ENCODE measurements at regions not wholly inside any gene's neighbourhood (a gene's known extent, or its start where the extent isn't known, plus 50 kb on each side); places are given as distances from the start of the nearest gene placed in this dataset.

DNA sequence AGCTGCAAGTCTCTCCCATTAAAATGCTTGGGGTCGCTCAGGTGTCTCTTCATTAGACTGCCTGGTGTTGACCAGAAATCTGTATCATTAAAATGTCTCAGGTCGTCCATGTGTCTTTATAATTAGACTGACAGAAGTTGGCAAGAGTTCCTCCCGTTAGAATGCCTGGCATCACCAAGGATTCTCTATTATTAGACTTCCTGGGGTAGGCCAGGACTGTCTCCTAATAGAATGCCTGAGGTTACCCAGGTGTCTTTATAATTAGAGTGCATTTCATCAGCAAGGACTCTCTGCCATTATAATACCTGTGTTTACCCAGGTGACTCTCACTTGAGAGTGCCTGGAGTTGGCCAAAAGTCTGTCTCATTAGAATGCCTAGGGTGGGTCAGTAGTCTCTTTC is 1537.2 kb downstream of the UQCRFS1 start:
- Mint-ChIP-seq H3K4me1 (no peaks in the 10 kb centered on the region), H3K27me3 (no peaks in the 10 kb centered on the region), H3K9me3 (peaks cover 14% of the 10 kb centered on the region), H3K4me3 (no peak overlapping the region), H3K27ac (no peak overlapping the region), H3K36me3 (ENCODE audit: low read depth) (no peaks in the 10 kb centered on the region)
- ATAC-seq (ENCODE audit: low read depth) (no peak), DNase-seq (no peak)
- intact Hi-C loops (cut with micrococcal nuclease): no loop called here
- CTCF ChIA-PET: no interaction called here
- TF ChIP-seq, protein P1, sequence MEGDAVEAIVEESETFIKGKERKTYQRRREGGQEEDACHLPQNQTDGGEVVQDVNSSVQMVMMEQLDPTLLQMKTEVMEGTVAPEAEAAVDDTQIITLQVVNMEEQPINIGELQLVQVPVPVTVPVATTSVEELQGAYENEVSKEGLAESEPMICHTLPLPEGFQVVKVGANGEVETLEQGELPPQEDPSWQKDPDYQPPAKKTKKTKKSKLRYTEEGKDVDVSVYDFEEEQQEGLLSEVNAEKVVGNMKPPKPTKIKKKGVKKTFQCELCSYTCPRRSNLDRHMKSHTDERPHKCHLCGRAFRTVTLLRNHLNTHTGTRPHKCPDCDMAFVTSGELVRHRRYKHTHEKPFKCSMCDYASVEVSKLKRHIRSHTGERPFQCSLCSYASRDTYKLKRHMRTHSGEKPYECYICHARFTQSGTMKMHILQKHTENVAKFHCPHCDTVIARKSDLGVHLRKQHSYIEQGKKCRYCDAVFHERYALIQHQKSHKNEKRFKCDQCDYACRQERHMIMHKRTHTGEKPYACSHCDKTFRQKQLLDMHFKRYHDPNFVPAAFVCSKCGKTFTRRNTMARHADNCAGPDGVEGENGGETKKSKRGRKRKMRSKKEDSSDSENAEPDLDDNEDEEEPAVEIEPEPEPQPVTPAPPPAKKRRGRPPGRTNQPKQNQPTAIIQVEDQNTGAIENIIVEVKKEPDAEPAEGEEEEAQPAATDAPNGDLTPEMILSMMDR (IDR thresholded peaks at IDR 0.05): no peak
- POLR2A ChIA-PET: no interaction called here

DNA sequence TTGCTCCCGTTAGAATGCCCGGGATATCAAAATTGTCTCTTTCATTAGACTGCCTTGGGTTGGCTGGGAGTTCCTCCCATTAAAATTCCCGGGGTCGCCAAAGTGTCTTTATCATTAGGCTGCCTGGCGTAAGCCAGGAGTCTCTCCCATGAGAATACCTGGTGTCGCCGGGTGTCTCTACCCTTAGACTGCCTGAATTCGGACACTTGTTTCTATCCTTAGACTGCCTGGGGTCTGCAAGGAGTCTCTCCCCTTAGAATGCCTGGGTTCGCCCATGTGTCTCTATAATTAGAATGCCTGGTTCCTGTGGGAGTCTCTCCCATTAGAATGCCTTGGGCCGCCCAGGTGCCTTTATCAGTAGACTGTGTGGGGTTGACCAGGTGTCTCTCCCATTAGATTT is 1538.2 kb downstream of the UQCRFS1 start:
- Mint-ChIP-seq H3K4me3 (no peak overlapping the region), H3K27ac (no peak overlapping the region), H3K27me3 (no peaks in the 10 kb centered on the region), H3K36me3 (ENCODE audit: low read depth) (no peaks in the 10 kb centered on the region), H3K4me1 (no peaks in the 10 kb centered on the region), H3K9me3 (peaks cover 13% of the 10 kb centered on the region)
- ChIA-PET CTCF (no interaction called here), POLR2A (no interaction called here)
- DNase-seq (no peak), ATAC-seq (ENCODE audit: low read depth) (no peak)
- TF ChIP-seq, protein P1 (IDR thresholded peaks at IDR 0.05): no peak
- intact Hi-C loops (cut with micrococcal nuclease): no loop called here

DNA sequence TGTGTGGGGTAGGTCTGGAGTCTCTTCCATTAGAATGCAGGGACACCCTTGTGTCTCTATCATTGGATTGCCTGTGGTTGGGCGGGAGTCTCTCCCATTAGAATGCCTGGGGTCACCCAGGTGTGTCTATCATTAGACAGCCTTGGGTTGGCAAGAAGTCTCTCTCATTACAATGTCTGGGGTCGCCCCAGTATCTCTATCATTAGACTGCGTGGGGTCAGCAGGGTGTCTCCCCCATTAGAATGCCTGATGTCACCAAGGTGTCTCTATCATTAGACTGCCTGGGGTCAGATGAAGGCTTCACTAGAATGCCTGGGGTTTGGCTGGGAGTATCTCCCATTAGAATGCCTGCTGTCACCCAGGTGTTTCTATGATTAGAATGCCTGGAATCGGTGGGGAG is 1539.0 kb downstream of the UQCRFS1 start:
- H3K27ac Mint-ChIP-seq: no peak overlapping the region
- ChIA-PET CTCF (no interaction called here), POLR2A (no interaction called here)
- no peaks in the 10 kb centered on the region for H3K4me1 Mint-ChIP-seq
- no peak overlapping the region for H3K4me3 Mint-ChIP-seq
- TF ChIP-seq, protein P1 (IDR thresholded peaks at IDR 0.05): no peak
- no peaks in the 10 kb centered on the region for H3K27me3 Mint-ChIP-seq
- no peaks in the 10 kb centered on the region for H3K36me3 Mint-ChIP-seq (ENCODE audit: low read depth)
- no peak for ATAC-seq (ENCODE audit: low read depth)
- H3K9me3 Mint-ChIP-seq: peaks cover 9% of the 10 kb centered on the region
- intact Hi-C loops (cut with micrococcal nuclease): no loop called here
- DNase-seq: no peak

GRCh38 chr19:27672309-27673047 is 1540.5 kb downstream of the UQCRFS1 start:
- CTCF ChIA-PET: no interaction called here
- DNase-seq (no peak), ATAC-seq (ENCODE audit: low read depth) (no peak)
- no peaks in the 10 kb centered on the region for H3K27me3 Mint-ChIP-seq
- TF ChIP-seq, protein P1 (IDR thresholded peaks at IDR 0.05): no peak
- no peaks in the 10 kb centered on the region for H3K36me3 Mint-ChIP-seq (ENCODE audit: low read depth)
- intact Hi-C loops (cut with micrococcal nuclease): no loop called here
- H3K9me3 Mint-ChIP-seq: peaks cover 8% of the 10 kb centered on the region
- H3K4me1 Mint-ChIP-seq: no peaks in the 10 kb centered on the region
- POLR2A ChIA-PET: no interaction called here
- no peak overlapping the region for H3K27ac Mint-ChIP-seq
- no peak overlapping the region for H3K4me3 Mint-ChIP-seq

DNA sequence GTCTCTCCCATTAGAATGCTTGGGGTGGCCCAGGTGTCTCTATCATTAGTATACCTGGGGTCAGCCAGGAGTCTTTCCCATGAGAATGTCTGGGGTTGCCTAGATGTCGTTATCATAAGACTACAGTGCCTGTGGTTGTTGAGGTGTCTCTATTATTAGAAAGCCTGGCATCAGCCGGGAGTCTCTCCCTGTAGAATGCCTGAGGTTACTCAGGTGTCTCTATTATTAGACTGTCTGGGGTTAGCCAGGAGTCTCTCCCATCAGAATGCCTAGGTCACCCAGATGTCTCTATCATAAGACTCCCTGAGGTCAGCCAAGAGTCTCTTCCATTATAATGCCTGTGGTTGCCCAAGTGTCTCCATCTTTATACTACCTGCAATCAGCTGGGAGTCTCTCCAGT is 1541.1 kb downstream of the UQCRFS1 start:
- TF ChIP-seq, protein P1 (IDR thresholded peaks at IDR 0.05): no peak
- POLR2A ChIA-PET: no interaction called here
- no peak for ATAC-seq (ENCODE audit: low read depth)
- Mint-ChIP-seq H3K9me3 (peaks cover 8% of the 10 kb centered on the region), H3K27me3 (no peaks in the 10 kb centered on the region), H3K4me3 (no peak overlapping the region), H3K4me1 (no peaks in the 10 kb centered on the region), H3K36me3 (ENCODE audit: low read depth) (no peaks in the 10 kb centered on the region), H3K27ac (no peak overlapping the region)
- intact Hi-C loops (cut with micrococcal nuclease): no loop called here
- no peak for DNase-seq
- CTCF ChIA-PET: no interaction called here
